Inferior parietal cortex (tissue), 1 donor: ENCODE measurements at regions not wholly inside any gene's neighbourhood (a gene's known extent, or its start where the extent isn't known, plus 50 kb on each side); places are given as distances from the start of the nearest gene placed in this dataset.

Source experiments
- DNase-seq: peaks from one replicate; pipeline ENCODE4 v3.0.0-alpha.2; 2016; ENCODE audit errors: extremely low spot score

GRCh38 chr13:73467125-73467524 is 408.3 kb downstream of the KLF5 start:
- DNase-seq = no peak

GRCh38 chr13:73466561-73466960 is 407.8 kb downstream of the KLF5 start:
- DNase-seq = no peak

- no peak for DNase-seq
These were observed 406.8 kb downstream of the KLF5 start for GRCh38 chr13:73465617-73465971.

GRCh38 chr13:73464758-73465616 is 406.2 kb downstream of the KLF5 start:
- no peak for DNase-seq

GRCh38 chr13:73462241-73462640 is 403.4 kb downstream of the KLF5 start:
- DNase-seq = no peak

GRCh38 chr13:73451221-73452029 is 392.6 kb downstream of the KLF5 start:
- DNase-seq = no peak

- no peak for DNase-seq
These were observed 391.8 kb downstream of the KLF5 start for GRCh38 chr13:73450583-73450982.

- no peak for DNase-seq
These were observed 390.4 kb downstream of the KLF5 start for GRCh38 chr13:73449252-73449651.

GRCh38 chr13:73440296-73440895 is 381.6 kb downstream of the KLF5 start:
- DNase-seq = no peak

GRCh38 chr13:73433890-73434289 is 375.1 kb downstream of the KLF5 start:
- DNase-seq = no peak

GRCh38 chr13:73433458-73433857 is 374.7 kb downstream of the KLF5 start:
- DNase-seq = no peak

GRCh38 chr13:73429701-73430100 is 370.9 kb downstream of the KLF5 start:
- DNase-seq = no peak

- no peak for DNase-seq
These were observed 369.9 kb downstream of the KLF5 start for GRCh38 chr13:73428706-73429105.

- no peak for DNase-seq
These were observed 369.3 kb downstream of the KLF5 start for GRCh38 chr13:73428137-73428536.

GRCh38 chr13:73422973-73423372 is 364.2 kb downstream of the KLF5 start:
- DNase-seq = no peak

GRCh38 chr13:73421310-73421912 is 362.6 kb downstream of the KLF5 start:
- no peak for DNase-seq

- no peak for DNase-seq
These were observed 360.4 kb downstream of the KLF5 start for GRCh38 chr13:73419186-73419585.

GRCh38 chr13:73417012-73417615 is 358.3 kb downstream of the KLF5 start:
- no peak for DNase-seq

- no peak for DNase-seq
These were observed 357.3 kb downstream of the KLF5 start for GRCh38 chr13:73416093-73416492.

GRCh38 chr13:73413656-73414055 is 354.9 kb downstream of the KLF5 start:
- DNase-seq = no peak

GRCh38 chr13:73412933-73413332 is 354.1 kb downstream of the KLF5 start:
- no peak for DNase-seq
